ENCODE measurements at regions not wholly inside any gene's neighbourhood (a gene's known extent, or its start where the extent isn't known, plus 50 kb on each side); places are given as distances from the start of the nearest gene placed in this dataset.

GRCh38 chr2:15719566-15720313 is 128.1 kb downstream of the DDX1 start:
- DNase-seq (ENCODE audit: low read depth) = no peak

- no peak for DNase-seq (ENCODE audit: low read depth)
Measured at GRCh38 chr2:15720561-15721307, 129.1 kb downstream of the DDX1 start.

- DNase-seq (ENCODE audit: low read depth) = no peak
Measured at GRCh38 chr2:15721411-15722067, 129.9 kb downstream of the DDX1 start.

GRCh38 chr2:15722980-15723379 is 131.3 kb downstream of the DDX1 start:
- DNase-seq (ENCODE audit: low read depth) = no peak

GRCh38 chr2:15724235-15724634 is 132.6 kb downstream of the DDX1 start:
- no peak for DNase-seq (ENCODE audit: low read depth)

GRCh38 chr2:15725101-15725781 is 133.6 kb downstream of the DDX1 start:
- no peak for DNase-seq (ENCODE audit: low read depth)

- DNase-seq (ENCODE audit: low read depth) = no peak
Measured at GRCh38 chr2:15725782-15726112, 134.1 kb downstream of the DDX1 start.

- no peak for DNase-seq (ENCODE audit: low read depth)
Measured at GRCh38 chr2:15726321-15727057, 134.8 kb downstream of the DDX1 start.

- DNase-seq (ENCODE audit: low read depth) = no peak
Measured at GRCh38 chr2:15727396-15728244, 136.0 kb downstream of the DDX1 start.

- DNase-seq (ENCODE audit: low read depth) = no peak
Measured at GRCh38 chr2:15728245-15728938, 136.7 kb downstream of the DDX1 start.

- no peak for DNase-seq (ENCODE audit: low read depth)
Measured at GRCh38 chr2:15729001-15729400, 137.3 kb downstream of the DDX1 start.

- DNase-seq (ENCODE audit: low read depth) = no peak
Measured at GRCh38 chr2:15729709-15730544, 138.3 kb downstream of the DDX1 start.

GRCh38 chr2:15730545-15731212 is 139.0 kb downstream of the DDX1 start:
- DNase-seq (ENCODE audit: low read depth) = peak; percentile 87

- DNase-seq (ENCODE audit: low read depth) = no peak
Measured at GRCh38 chr2:15731213-15731888, 139.7 kb downstream of the DDX1 start.

GRCh38 chr2:15731889-15732271 is 140.2 kb downstream of the DDX1 start:
- DNase-seq (ENCODE audit: low read depth) = no peak

- DNase-seq (ENCODE audit: low read depth) = no peak
Measured at GRCh38 chr2:15732341-15733077, 140.8 kb downstream of the DDX1 start.

- DNase-seq (ENCODE audit: low read depth) = no peak
Measured at GRCh38 chr2:15733867-15734673, 142.4 kb downstream of the DDX1 start.

All from ELR (cell line).